Caco-2 (cell line): ENCODE measurements at regions not wholly inside any gene's neighbourhood (a gene's known extent, or its start where the extent isn't known, plus 50 kb on each side); places are given as distances from the start of the nearest gene placed in this dataset.

Experiments
- BruUV-seq: library from RNA; stranded (reverse); fragments of 400-500 nt; replicated peaks from 2 replicates; lab custom pipeline; 2021; lab: Mats Ljungman, UMichigan
- CTCF ChIA-PET: fragments of 300-600 bp; sonication (Branson Sonifier 250); formaldehyde crosslinking; loops from one replicate; lab custom pipeline; 2022; ENCODE audit warnings: antibody characterized with exemption; lab: Charles Lee
- POLR2A ChIA-PET: fragments of 300-600 bp; sonication (Branson Sonifier 250); formaldehyde crosslinking; loops from one replicate; lab custom pipeline; 2022; ENCODE audit warnings: antibody characterized with exemption; lab: Charles Lee
- DNase-seq, 2 experiments: peaks; one replicate each; pipeline versions ENCODE4 v3.0.0 to v3.0.0-alpha.2; 2020 to 2022
- H3K27me3 ChIP-seq: replicated peaks from 2 replicates; pipeline ENCODE4 v1.6.0; 2011; ENCODE audit warnings: low read length; ENCODE audit not compliant: control insufficient read depth, insufficient read depth
- H3K36me3 ChIP-seq: 2 replicates; pipeline ENCODE4 v1.5.1; 2011; ENCODE audit warnings: low read length; ENCODE audit not compliant: control insufficient read depth, insufficient read depth
- H3K4me1 ChIP-seq: fragments of 250-450 bp; sonication (Bioruptor Pico); 2 replicates; pipeline ENCODE4 v1.5.1; 2020; ENCODE audit warnings: mild to moderate bottlenecking
- H3K4me3 ChIP-seq: 2 replicates; pipeline ENCODE4 v1.5.1; 2011; ENCODE audit warnings: low read depth, mild to moderate bottlenecking, control low read depth, low read length
- H3K9me3 ChIP-seq: fragments of 250-450 bp; sonication (Bioruptor Pico); 2 replicates; pipeline ENCODE4 v1.5.1; 2020; ENCODE audit warnings: mild to moderate bottlenecking, moderate library complexity
- H3K27ac Mint-ChIP-seq: one replicate; pipeline ENCODE4 v1.8.0; 2022; ENCODE audit warnings: mixed read lengths; ENCODE audit not compliant: unreplicated experiment
- H3K27me3 Mint-ChIP-seq: one replicate; pipeline ENCODE4 v1.8.0; 2022; ENCODE audit warnings: mixed read lengths; ENCODE audit not compliant: insufficient read depth, unreplicated experiment
- H3K36me3 Mint-ChIP-seq: one replicate; pipeline ENCODE4 v1.8.0; 2022; ENCODE audit warnings: mild to moderate bottlenecking, mixed read lengths; ENCODE audit not compliant: insufficient read depth, unreplicated experiment
- H3K4me1 Mint-ChIP-seq: one replicate; pipeline ENCODE4 v1.8.0; 2022; ENCODE audit warnings: low read depth, mixed read lengths; ENCODE audit not compliant: unreplicated experiment
- H3K4me3 Mint-ChIP-seq: one replicate; pipeline ENCODE4 v1.8.0; 2022; ENCODE audit warnings: mild to moderate bottlenecking, moderate library complexity, mixed read lengths; ENCODE audit not compliant: unreplicated experiment
- H3K9me3 Mint-ChIP-seq: one replicate; pipeline ENCODE4 v1.8.0; 2022; ENCODE audit warnings: mixed read lengths; ENCODE audit not compliant: unreplicated experiment
- intact Hi-C: fragments of 100-400 bp; cut with micrococcal nuclease; formaldehyde crosslinking; loops from one replicate; pipeline ENCODE4 v1.10.0; 2022; ENCODE audit not compliant: unreplicated experiment
- TF ChIP-seq, protein P1 (sequence below), 2 experiments: fragments of 200-600 bp in 1 of 2; IDR thresholded peaks; 1 replicate in 1 of 2; 2 replicates in 1 of 2; pipeline versions ENCODE4 v1.5.1 to v1.8.0; 2011 to 2022; ENCODE audit warnings: antibody characterized with exemption in 1 of 2, control low read depth in 1 of 2, inconsistent platforms in 1 of 2, low read depth in 1 of 2, low read length in 1 of 2, mild to moderate bottlenecking in 1 of 2, moderate library complexity in 1 of 2; ENCODE audit not compliant: insufficient read depth in 1 of 2, severe bottlenecking in 1 of 2, unreplicated experiment in 1 of 2

GRCh38 chr7:142308326-142308725 is 50.5 kb upstream of the PRSS58 start:
- no peak overlapping the region for H3K4me3 Mint-ChIP-seq
- peaks cover 22% of the 10 kb centered on the region for H3K27me3 Mint-ChIP-seq
- H3K27ac Mint-ChIP-seq: no peak overlapping the region
- Histone ChIP-seq H3K9me3 (no peaks in the 10 kb centered on the region; the same call in 1 of the 2 replicates), H3K27me3 (no peaks in the 10 kb centered on the region), H3K4me3 (no peak overlapping the region), H3K36me3 (no peaks in the 10 kb centered on the region), H3K4me1 (no peaks in the 10 kb centered on the region)
- TF ChIP-seq, protein P1, sequence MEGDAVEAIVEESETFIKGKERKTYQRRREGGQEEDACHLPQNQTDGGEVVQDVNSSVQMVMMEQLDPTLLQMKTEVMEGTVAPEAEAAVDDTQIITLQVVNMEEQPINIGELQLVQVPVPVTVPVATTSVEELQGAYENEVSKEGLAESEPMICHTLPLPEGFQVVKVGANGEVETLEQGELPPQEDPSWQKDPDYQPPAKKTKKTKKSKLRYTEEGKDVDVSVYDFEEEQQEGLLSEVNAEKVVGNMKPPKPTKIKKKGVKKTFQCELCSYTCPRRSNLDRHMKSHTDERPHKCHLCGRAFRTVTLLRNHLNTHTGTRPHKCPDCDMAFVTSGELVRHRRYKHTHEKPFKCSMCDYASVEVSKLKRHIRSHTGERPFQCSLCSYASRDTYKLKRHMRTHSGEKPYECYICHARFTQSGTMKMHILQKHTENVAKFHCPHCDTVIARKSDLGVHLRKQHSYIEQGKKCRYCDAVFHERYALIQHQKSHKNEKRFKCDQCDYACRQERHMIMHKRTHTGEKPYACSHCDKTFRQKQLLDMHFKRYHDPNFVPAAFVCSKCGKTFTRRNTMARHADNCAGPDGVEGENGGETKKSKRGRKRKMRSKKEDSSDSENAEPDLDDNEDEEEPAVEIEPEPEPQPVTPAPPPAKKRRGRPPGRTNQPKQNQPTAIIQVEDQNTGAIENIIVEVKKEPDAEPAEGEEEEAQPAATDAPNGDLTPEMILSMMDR (IDR thresholded peaks at IDR 0.05; ENCODE audit: insufficient read depth in 1 of 2, low read depth in 1 of 2, low read length in 1 of 2, severe bottlenecking in 1 of 2, unreplicated experiment in 1 of 2): no peak
- no peaks in the 10 kb centered on the region for H3K9me3 Mint-ChIP-seq
- ChIA-PET CTCF (interaction anchor here (1.0 kb wide), 1 partner anchor 12 kb away, joined by 3 read pairs; no protein-coding TSS in a partner anchor), POLR2A (no interaction called here)
- no peaks in the 10 kb centered on the region for H3K4me1 Mint-ChIP-seq
- intact Hi-C loops: no loop called here
- BruUV-seq: no TSS peak
- no peak for DNase-seq
- no peaks in the 10 kb centered on the region for H3K36me3 Mint-ChIP-seq
